ENCODE measurements at regions not wholly inside any gene's neighbourhood (a gene's known extent, or its start where the extent isn't known, plus 50 kb on each side); places are given as distances from the start of the nearest gene placed in this dataset.
A peak's percentile ranks its signal among the peaks of the same experiment; 100 is the strongest.
"Not testable (repeated sequence)": the region's sequence is repeated elsewhere in the genome, so short reads cannot be mapped to it uniquely, and the experiment has no call there.

GRCh38 chr14:83559721-83560120, 1970.2 kb upstream of the FLRT2 start:
- DNase-seq (ENCODE audit: low spot score), result no peak

GRCh38 chr14:83561261-83561660, 1968.7 kb upstream of the FLRT2 start:
- DNase-seq (ENCODE audit: low spot score), result no peak

- DNase-seq (ENCODE audit: low spot score), result no peak
These were observed 1963.4 kb upstream of the FLRT2 start for GRCh38 chr14:83566567-83566966.

GRCh38 chr14:83568141-83568540, 1961.8 kb upstream of the FLRT2 start:
- no peak for DNase-seq (ENCODE audit: low spot score)

GRCh38 chr14:83575301-83575700, 1954.6 kb upstream of the FLRT2 start:
- DNase-seq (ENCODE audit: low spot score), result no peak

- no peak for DNase-seq (ENCODE audit: low spot score)
These were observed 1946.7 kb upstream of the FLRT2 start for GRCh38 chr14:83583201-83583600.

GRCh38 chr14:83594874-83595273, 1935.1 kb upstream of the FLRT2 start:
- DNase-seq (ENCODE audit: low spot score), result peak; percentile 42

GRCh38 chr14:83607682-83608081, 1922.3 kb upstream of the FLRT2 start:
- no peak for DNase-seq (ENCODE audit: low spot score)

GRCh38 chr14:83611491-83611890, 1918.5 kb upstream of the FLRT2 start:
- no peak for DNase-seq (ENCODE audit: low spot score)

GRCh38 chr14:83611906-83612390, 1918.0 kb upstream of the FLRT2 start:
- no peak for DNase-seq (ENCODE audit: low spot score)

- no peak for DNase-seq (ENCODE audit: low spot score)
These were observed 1915.0 kb upstream of the FLRT2 start for GRCh38 chr14:83614956-83615355.

- no peak for DNase-seq (ENCODE audit: low spot score)
These were observed 1905.4 kb upstream of the FLRT2 start for GRCh38 chr14:83624541-83624940.

- DNase-seq (ENCODE audit: low spot score), result no peak
These were observed 1897.6 kb upstream of the FLRT2 start for GRCh38 chr14:83632375-83632774.

- DNase-seq (ENCODE audit: low spot score), result no peak
These were observed 1891.0 kb upstream of the FLRT2 start for GRCh38 chr14:83638748-83639504.

GRCh38 chr14:83639505-83639875, 1890.5 kb upstream of the FLRT2 start:
- not testable (repeated sequence) for DNase-seq (ENCODE audit: low spot score)

- DNase-seq (ENCODE audit: low spot score), result no peak
These were observed 1883.7 kb upstream of the FLRT2 start for GRCh38 chr14:83646228-83646627.

- no peak for DNase-seq (ENCODE audit: low spot score)
These were observed 1869.3 kb upstream of the FLRT2 start for GRCh38 chr14:83660597-83660996.

GRCh38 chr14:83664389-83664788, 1865.6 kb upstream of the FLRT2 start:
- no peak for DNase-seq (ENCODE audit: low spot score)

- no peak for DNase-seq (ENCODE audit: low spot score)
These were observed 1840.7 kb upstream of the FLRT2 start for GRCh38 chr14:83689265-83689664.

- DNase-seq (ENCODE audit: low spot score), result no peak
These were observed 1832.8 kb upstream of the FLRT2 start for GRCh38 chr14:83697099-83697498.

- no peak for DNase-seq (ENCODE audit: low spot score)
These were observed 1827.3 kb upstream of the FLRT2 start for GRCh38 chr14:83702619-83703018.

GRCh38 chr14:83706231-83706954, 1823.6 kb upstream of the FLRT2 start:
- no peak for DNase-seq (ENCODE audit: low spot score)

GRCh38 chr14:83707056-83707455, 1822.9 kb upstream of the FLRT2 start:
- DNase-seq (ENCODE audit: low spot score), result no peak

GRCh38 chr14:83709116-83709515, 1820.8 kb upstream of the FLRT2 start:
- no peak for DNase-seq (ENCODE audit: low spot score)
